ENCODE measurements at regions not wholly inside any gene's neighbourhood (a gene's known extent, or its start where the extent isn't known, plus 50 kb on each side); places are given as distances from the start of the nearest gene placed in this dataset.
"Not testable (repeated sequence)": the region's sequence is repeated elsewhere in the genome, so short reads cannot be mapped to it uniquely, and the experiment has no call there.

DNA sequence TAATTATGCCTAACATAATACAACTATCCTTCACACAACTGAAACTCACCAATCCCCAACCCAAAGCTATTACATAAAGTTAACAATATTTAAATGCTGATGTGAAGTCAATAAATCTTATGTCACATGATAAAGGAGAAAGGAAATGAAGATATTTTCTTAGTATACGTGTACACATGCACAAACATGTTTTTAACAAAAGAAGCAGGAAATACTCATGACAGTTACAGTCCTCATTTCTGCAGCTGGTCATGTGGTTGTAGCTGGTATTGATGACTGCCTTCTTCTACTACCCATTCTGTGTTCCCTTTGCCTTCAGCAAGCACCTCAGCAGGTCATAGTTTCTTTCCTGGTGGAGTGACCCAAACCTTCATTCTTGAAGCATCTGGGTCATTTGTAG, 165.0 kb downstream of the EPM2A start:
- not testable (repeated sequence) for TF ChIP-seq EZH2 (IDR thresholded peaks at IDR 0.05); POLR2AphosphoS5 (IDR thresholded peaks at IDR 0.05; ENCODE audit: borderline replicate concordance, low read depth, low read length); FOXP2 (optimal IDR thresholded peaks at IDR 0.05; ENCODE audit: control extremely low read depth, extremely low read length, insufficient read depth)

All from SK-N-MC (cell line).